ENCODE measurements at regions not wholly inside any gene's neighbourhood (a gene's known extent, or its start where the extent isn't known, plus 50 kb on each side); places are given as distances from the start of the nearest gene placed in this dataset.

GRCh38 chr20:48502758-48503157 is 325.0 kb downstream of the PREX1 start:
- TF ChIP-seq CTCF (IDR thresholded peaks at IDR 0.05; ENCODE audit: low read depth, low read length): no peak
- TF ChIP-seq POLR2A (IDR thresholded peaks at IDR 0.05; ENCODE audit: extremely low read depth, insufficient read length): no peak
- TF ChIP-seq MAX (IDR thresholded peaks at IDR 0.05; ENCODE audit: low read depth, low read length): no peak
- TF ChIP-seq MYC (IDR thresholded peaks at IDR 0.05; ENCODE audit: low read depth, low read length): no peak
